Coronary artery (tissue), 2 donors: ENCODE measurements at regions not wholly inside any gene's neighbourhood (a gene's known extent, or its start where the extent isn't known, plus 50 kb on each side); places are given as distances from the start of the nearest gene placed in this dataset.
"Not testable (repeated sequence)": the region's sequence is repeated elsewhere in the genome, so short reads cannot be mapped to it uniquely, and the experiment has no call there.

ENCODE experiments used
- DNase-seq: peaks from one replicate; pipeline ENCODE4 v3.0.0-alpha.2; 2017; ENCODE audit warnings: low spot score
- H3K27ac ChIP-seq, 2 donors: fragments of 200-600 bp; sonication (generic); one replicate each; pipeline ENCODE4 v1.5.1; 2016 to 2019
- H3K4me3 ChIP-seq: fragments of 200-600 bp; sonication (generic); 2 replicates; pipeline ENCODE4 v1.5.1; 2016; ENCODE audit warnings: mild to moderate bottlenecking, moderate library complexity
- TF ChIP-seq, protein P1 (sequence below): fragments of 200-600 bp; sonication (generic); IDR thresholded peaks from one replicate; pipeline ENCODE4 v1.5.1; 2019; ENCODE audit warnings: antibody characterized with exemption

DNA sequence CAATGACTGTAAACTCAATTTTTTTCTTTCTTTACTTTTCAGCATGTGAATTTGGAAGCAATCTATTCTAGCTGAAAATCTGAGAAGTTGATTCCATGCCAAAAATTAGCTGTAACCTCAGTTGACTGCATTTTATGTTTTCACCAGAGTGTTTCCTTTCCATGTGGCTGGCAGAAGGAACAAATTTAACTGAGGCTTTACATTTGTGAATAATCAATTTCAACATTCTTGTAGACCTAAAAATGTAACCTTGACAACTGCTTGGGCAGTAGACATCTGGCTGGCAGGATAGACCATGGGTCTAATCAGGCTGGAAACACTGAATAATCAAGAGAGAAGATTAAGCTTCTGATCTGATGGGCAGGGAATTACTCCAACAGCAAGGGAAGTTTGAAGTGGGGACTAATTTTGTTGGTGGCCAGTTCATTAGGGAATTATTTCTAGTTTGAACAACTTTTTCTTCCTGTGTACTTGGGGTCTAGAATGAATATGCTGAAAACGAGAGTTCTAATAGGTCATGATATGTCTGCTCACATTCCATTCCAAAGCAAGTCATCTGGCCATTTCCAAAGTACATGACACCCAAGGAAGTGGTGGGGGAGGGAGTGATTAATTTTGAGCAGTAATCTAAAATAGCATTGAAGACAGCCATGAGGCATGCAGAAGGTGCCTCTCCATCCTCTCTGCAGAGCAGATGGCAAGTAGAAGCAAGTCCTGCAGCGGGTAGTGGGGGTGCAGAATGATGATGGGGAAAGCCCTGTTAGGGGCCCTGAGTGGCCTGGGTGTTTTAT lies 68.2 kb downstream of the ATP23 start:
- H3K4me3 ChIP-seq: no peak overlapping the region
- DNase-seq: no peak
- H3K27ac ChIP-seq: no peak overlapping the region
- TF ChIP-seq, protein P1, sequence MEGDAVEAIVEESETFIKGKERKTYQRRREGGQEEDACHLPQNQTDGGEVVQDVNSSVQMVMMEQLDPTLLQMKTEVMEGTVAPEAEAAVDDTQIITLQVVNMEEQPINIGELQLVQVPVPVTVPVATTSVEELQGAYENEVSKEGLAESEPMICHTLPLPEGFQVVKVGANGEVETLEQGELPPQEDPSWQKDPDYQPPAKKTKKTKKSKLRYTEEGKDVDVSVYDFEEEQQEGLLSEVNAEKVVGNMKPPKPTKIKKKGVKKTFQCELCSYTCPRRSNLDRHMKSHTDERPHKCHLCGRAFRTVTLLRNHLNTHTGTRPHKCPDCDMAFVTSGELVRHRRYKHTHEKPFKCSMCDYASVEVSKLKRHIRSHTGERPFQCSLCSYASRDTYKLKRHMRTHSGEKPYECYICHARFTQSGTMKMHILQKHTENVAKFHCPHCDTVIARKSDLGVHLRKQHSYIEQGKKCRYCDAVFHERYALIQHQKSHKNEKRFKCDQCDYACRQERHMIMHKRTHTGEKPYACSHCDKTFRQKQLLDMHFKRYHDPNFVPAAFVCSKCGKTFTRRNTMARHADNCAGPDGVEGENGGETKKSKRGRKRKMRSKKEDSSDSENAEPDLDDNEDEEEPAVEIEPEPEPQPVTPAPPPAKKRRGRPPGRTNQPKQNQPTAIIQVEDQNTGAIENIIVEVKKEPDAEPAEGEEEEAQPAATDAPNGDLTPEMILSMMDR: no peak

- no peak overlapping the region for H3K4me3 ChIP-seq
- no peak for DNase-seq
- no peak overlapping the region for H3K27ac ChIP-seq
- TF ChIP-seq, protein P1: no peak
These were observed 70.3 kb downstream of the ATP23 start for GRCh38 chr12:58011676-58012075.

DNA sequence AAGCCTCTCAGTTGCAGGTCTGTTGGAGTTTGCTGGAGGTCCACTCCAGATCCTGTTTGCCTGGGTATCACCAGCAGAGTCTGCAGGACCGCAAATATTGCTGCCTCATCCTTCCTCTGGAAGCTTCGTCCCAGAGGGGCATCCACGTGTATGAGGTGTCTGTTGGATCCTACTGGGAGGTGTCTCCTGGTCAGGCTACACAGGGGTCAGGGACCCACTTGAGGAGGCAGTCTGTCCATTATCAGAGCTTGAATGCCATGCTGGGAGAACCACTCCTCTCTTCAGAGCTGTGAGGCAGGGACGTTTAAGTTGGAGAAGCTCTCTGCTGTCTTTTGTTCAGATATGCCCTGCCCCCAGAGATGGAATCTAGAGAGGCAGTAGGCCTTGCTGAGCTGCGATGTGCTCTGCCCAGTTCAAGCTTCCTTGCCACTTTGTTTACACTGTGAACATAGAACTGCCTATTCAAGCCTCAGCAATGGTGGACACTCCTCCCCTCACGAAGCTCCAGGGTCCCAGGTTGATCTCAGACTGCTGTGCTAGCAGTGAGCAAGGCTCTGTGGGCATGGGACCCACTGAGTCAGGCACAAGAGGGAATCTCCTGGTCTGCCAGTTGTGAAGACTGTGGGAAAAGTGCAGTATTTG lies 81.1 kb downstream of the ATP23 start:
- not testable (repeated sequence) for H3K4me3 ChIP-seq, H3K27ac ChIP-seq, DNase-seq

GRCh38 chr12:58025431-58025830 lies 84.1 kb downstream of the ATP23 start:
- H3K4me3 ChIP-seq: no peak overlapping the region
- TF ChIP-seq, protein P1: no peak
- H3K27ac ChIP-seq: no peak overlapping the region
- DNase-seq: no peak

DNA sequence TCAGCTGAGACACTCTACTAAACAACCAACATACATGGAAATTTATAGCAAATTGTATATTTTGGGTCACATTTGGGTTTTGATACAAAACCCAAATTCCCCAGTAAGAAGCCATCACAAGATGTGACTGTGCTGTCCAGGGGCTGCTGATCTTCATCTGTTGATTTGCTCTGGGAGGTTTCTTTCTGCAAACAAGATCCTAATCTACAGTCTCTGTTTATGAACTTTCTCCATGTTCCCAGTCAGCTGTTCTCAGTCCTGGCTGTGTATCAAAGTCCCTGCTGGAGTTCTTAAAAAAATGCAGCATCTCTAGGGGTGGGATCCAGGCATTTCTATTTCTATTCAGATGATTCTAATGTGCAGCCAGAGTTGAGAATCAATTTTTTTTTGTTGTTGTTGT lies 85.1 kb downstream of the ATP23 start:
- TF ChIP-seq, protein P1: no peak
- no peak for DNase-seq
- Histone ChIP-seq H3K27ac (no peak overlapping the region), H3K4me3 (no peak overlapping the region)

GRCh38 chr12:58026897-58027891 lies 85.8 kb downstream of the ATP23 start:
- no peak for DNase-seq
- no peak overlapping the region for H3K27ac ChIP-seq
- no peak overlapping the region for H3K4me3 ChIP-seq
- TF ChIP-seq, protein P1: no peak

GRCh38 chr12:58028294-58028693 lies 86.9 kb downstream of the ATP23 start:
- Histone ChIP-seq H3K27ac (no peak overlapping the region), H3K4me3 (no peak overlapping the region)
- TF ChIP-seq, protein P1: no peak
- no peak for DNase-seq
